ENCODE measurements at regions not wholly inside any gene's neighbourhood (a gene's known extent, or its start where the extent isn't known, plus 50 kb on each side); places are given as distances from the start of the nearest gene placed in this dataset.
A peak's percentile ranks its signal among the peaks of the same experiment; 100 is the strongest.

DNA sequence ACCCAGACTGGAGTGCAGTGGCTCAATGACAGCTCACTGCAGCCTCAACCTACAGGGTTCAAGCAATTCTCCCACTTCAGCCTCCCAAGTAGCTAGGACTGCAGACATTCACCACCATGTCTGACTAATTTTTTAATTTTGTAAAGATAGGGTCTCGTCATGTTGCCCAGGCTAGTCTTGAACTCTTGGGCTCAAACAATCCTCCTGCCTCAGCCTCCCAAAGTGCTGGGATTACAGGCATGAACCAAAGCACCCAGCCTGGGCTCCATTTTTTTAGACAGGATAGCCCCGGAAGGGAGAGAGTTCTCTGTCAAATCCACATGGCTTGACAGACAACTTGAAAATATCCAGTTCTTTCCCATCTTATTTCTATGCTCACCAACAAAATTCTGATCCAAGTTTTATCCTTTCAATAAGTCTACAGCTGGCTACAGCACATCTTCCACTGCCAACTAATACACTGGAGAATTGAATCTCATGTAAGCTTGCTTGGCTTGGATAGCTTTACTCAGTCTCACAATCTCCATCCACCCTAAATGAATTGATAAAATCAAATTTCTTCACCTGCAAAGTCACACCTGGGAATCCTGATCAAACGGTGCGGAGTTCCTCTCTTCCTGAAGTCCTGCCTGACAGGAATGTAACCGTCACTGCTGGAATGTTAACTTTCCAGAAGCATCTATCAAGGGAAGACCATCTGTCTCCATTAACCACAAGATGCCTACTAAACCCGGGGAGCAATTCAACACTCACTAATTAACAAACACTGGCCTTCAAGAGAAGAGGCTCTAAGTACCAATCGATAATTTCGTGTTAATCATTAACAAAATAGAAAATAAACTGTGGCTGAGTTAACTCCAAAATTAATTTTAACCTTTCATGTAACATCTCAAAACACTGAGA lies 239.7 kb upstream of the MKLN1 start:
- Histone ChIP-seq H3K4me1 (peaks cover 6 to 12% of the 10 kb centered on the region in 2 donors), H3K4me3 (no peak overlapping the region), H3K9me3 (no peaks in the 10 kb centered on the region), H3K27me3 (no peaks in the 10 kb centered on the region), H3K36me3 (no peaks in the 10 kb centered on the region), H3K27ac (no peak overlapping the region)
- intact Hi-C loops (cut with DNase I; ENCODE audit: low total_unique reads): no loop called here
- DNase-seq (ENCODE audit: low spot score in 2 of 2): no peak
- TF ChIP-seq POLR2A (IDR thresholded peaks at IDR 0.05): no peak
- no peak for TF ChIP-seq CTCF (IDR thresholded peaks at IDR 0.05)
- no peak for TF ChIP-seq POLR2AphosphoS5 (IDR thresholded peaks at IDR 0.05)

DNA sequence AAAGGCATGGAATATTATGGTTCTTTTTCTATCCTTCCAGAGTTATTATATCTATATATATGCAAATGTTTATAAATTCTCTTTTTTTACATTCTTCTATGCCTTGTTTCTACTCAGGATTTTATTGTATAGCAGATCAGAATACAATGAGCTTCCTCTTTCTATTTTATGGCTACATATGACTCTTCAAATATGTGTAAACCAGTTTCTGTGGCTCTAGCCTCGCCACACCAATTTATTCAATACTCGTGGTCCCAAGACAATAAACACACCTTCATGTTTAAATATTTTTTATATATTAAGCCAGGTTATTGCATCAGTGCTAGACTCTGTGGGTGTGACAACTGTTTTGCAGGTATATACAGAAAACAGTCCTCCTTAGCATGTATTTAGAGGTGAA lies 237.5 kb upstream of the MKLN1 start:
- Histone ChIP-seq H3K4me3 (no peak overlapping the region), H3K36me3 (no peaks in the 10 kb centered on the region), H3K27ac (no peak overlapping the region), H3K9me3 (no peaks in the 10 kb centered on the region), H3K27me3 (no peaks in the 10 kb centered on the region), H3K4me1 (peaks cover 7 to 12% of the 10 kb centered on the region in 2 donors)
- intact Hi-C loops (cut with DNase I; ENCODE audit: low total_unique reads): no loop called here
- no peak for TF ChIP-seq POLR2A (IDR thresholded peaks at IDR 0.05)
- no peak for TF ChIP-seq POLR2AphosphoS5 (IDR thresholded peaks at IDR 0.05)
- no peak for TF ChIP-seq CTCF (IDR thresholded peaks at IDR 0.05)
- no peak for DNase-seq (ENCODE audit: low spot score in 2 of 2)

- TF ChIP-seq POLR2AphosphoS5 (IDR thresholded peaks at IDR 0.05) (no peak), POLR2A (IDR thresholded peaks at IDR 0.05) (no peak), CTCF (IDR thresholded peaks at IDR 0.05) (no peak)
- H3K4me1 ChIP-seq: peaks cover 9 to 12% of the 10 kb centered on the region in 2 donors
- peak overlapping the region; percentile 7 to 64 for H3K27ac ChIP-seq
- no peaks in the 10 kb centered on the region for H3K27me3 ChIP-seq
- no peaks in the 10 kb centered on the region for H3K36me3 ChIP-seq
- intact Hi-C loops (cut with DNase I; ENCODE audit: low total_unique reads): no loop called here
- H3K4me3 ChIP-seq: peak overlapping the region in 1 of 3 donors; percentile 26
- DNase-seq (ENCODE audit: low spot score in 2 of 2): no peak
- H3K9me3 ChIP-seq: no peaks in the 10 kb centered on the region
These were observed 236.6 kb upstream of the MKLN1 start for GRCh38 chr7:131090886-131091692.

GRCh38 chr7:131094685-131095084 lies 233.0 kb upstream of the MKLN1 start:
- Histone ChIP-seq H3K27me3 (no peaks in the 10 kb centered on the region), H3K36me3 (no peaks in the 10 kb centered on the region), H3K4me1 (peaks cover 9 to 12% of the 10 kb centered on the region in 2 donors), H3K4me3 (no peak overlapping the region), H3K27ac (no peak overlapping the region), H3K9me3 (no peaks in the 10 kb centered on the region)
- no peak for DNase-seq (ENCODE audit: low spot score in 2 of 2)
- intact Hi-C loops (cut with DNase I; ENCODE audit: low total_unique reads): loop anchor here (5.0 kb wide), 1 partner anchor 338 kb away; no protein-coding TSS in a partner anchor
- TF ChIP-seq POLR2A (IDR thresholded peaks at IDR 0.05) (no peak), CTCF (IDR thresholded peaks at IDR 0.05) (no peak), POLR2AphosphoS5 (IDR thresholded peaks at IDR 0.05) (no peak)
